Frontal cortex (tissue), 3 donors: ENCODE measurements at regions not wholly inside any gene's neighbourhood (a gene's known extent, or its start where the extent isn't known, plus 50 kb on each side); places are given as distances from the start of the nearest gene placed in this dataset.

Experiments
- DNase-seq, 2 donors: peaks; one replicate each; pipeline ENCODE4 v3.0.0; 2012; ENCODE audit warnings: low spot score in 2 of 2
- FAIRE-seq: peaks from 2 replicates; lab custom pipeline; 2012; peaks lifted over from hg19 to GRCh38; lab: Jason Lieb, UNC
- donor health status: control.
- donor health status: control.
- donor health status: control.

- DNase-seq (peak in 1 of 2 donors; percentile 34), FAIRE-seq (no peak)
These were observed 154.3 kb downstream of the MRPL14 start for GRCh38 chr6:43972913-43973300.

GRCh38 chr6:43972179-43972912, 154.9 kb downstream of the MRPL14 start:
- FAIRE-seq (no peak), DNase-seq (no peak)

DNA sequence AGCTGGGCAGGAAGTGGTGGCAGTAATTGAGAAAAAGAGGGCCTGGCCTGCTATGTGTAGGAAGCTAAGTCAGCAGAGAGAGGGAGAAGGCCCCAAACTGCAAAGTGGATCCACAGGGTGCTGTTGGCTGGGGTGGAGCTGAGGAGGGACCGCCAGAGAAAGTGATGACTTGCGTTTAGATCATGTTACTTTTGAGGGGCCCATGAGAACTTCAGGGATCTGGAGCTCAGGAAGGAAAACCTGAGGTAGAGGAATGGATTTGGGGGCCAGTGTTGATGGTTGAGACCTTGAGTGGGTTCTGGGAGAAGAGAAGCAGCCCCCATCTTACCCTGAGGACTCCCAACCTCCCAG, 155.5 kb downstream of the MRPL14 start:
- FAIRE-seq: no peak
- no peak for DNase-seq

GRCh38 chr6:43970913-43971775, 156.1 kb downstream of the MRPL14 start:
- no peak for DNase-seq
- FAIRE-seq: no peak

GRCh38 chr6:43970068-43970912, 157.0 kb downstream of the MRPL14 start:
- no peak for FAIRE-seq

DNA sequence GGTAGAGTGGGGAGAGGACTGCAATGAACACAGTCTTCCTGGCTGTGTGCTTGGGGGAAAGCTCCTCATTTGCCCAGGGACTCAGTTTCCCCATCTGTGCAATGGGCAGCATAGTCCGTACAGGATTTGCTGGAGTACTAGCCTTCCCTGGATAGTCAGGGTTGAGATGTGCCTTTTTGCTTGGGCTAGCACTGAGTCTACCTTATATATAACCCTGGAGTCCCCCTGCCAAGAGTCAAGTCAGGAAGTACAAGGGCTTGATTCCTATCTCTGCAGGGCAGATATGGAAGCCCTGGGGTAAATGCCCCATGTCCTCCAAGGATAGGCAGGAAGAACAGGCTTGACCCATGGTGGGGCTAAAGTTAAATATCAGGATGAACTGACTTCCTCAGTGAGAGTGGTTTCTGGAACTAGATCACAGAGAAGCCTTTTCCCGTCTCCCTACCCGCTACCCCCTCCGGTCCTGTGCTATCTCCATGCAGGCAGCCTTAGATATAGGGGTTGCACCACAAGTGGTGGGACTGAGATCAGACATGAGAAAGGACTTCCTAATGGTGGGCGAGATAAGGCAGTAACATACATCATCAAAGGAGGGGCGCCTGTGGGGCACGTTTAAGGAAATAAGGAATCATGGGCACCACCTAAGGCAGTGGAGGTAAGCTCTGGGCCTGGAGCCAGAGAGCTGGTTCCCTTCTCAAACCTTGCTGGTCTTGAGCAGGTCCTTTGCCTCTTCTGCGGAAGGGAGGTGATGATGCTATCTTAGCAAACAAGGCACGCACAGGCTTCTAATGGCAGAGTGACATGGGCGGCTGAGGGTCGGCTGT, 157.9 kb downstream of the MRPL14 start:
- FAIRE-seq (no peak), DNase-seq (no peak)

More at GRCh38 chr6:43970068-43970912, 157.0 kb downstream of the MRPL14 start:
- DNase-seq: no peak

DNA sequence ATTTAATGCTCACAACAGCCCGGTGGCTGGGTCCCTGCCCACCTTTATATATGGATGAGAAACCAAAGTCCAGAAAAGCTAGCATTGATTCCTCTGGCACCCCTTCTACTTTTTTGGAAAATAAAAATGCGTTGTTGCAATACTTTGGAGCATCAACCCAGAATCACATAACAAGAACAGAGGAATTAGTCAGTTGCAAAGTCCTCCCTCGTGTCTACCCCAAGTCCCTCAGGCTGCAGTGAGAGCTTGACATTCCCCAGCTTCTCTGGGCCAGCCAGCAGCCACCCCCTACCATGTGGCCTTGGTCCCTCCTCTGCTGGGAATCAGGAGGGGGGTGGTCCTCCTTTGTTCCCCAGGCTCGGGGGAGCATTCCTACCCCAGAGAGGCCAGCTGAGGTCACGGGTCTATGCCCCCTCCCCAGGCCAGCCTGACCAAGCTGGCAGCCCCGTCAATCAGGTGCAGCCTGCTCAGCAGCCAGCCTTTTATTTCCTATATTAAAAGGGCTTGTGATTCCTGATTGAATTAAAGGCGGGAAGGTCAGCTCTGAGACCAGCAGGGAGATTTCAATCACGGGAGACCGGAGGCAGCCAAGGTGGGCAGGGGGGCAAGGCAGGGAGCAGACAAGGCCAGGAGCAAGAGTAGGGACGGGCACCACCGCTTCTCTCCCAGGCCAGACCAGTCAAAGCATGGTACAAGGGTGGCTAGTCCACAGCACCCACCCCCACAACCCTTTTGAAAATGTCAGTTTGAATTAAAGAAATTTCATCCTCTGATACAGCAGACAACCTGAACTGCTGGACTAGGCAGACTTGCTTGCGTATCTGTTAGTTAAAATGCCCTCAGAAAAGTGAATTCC, 158.9 kb downstream of the MRPL14 start:
- FAIRE-seq: no peak
- DNase-seq: no peak

- FAIRE-seq (no peak), DNase-seq (no peak)
These were observed 159.5 kb downstream of the MRPL14 start for GRCh38 chr6:43967719-43968091.

DNA sequence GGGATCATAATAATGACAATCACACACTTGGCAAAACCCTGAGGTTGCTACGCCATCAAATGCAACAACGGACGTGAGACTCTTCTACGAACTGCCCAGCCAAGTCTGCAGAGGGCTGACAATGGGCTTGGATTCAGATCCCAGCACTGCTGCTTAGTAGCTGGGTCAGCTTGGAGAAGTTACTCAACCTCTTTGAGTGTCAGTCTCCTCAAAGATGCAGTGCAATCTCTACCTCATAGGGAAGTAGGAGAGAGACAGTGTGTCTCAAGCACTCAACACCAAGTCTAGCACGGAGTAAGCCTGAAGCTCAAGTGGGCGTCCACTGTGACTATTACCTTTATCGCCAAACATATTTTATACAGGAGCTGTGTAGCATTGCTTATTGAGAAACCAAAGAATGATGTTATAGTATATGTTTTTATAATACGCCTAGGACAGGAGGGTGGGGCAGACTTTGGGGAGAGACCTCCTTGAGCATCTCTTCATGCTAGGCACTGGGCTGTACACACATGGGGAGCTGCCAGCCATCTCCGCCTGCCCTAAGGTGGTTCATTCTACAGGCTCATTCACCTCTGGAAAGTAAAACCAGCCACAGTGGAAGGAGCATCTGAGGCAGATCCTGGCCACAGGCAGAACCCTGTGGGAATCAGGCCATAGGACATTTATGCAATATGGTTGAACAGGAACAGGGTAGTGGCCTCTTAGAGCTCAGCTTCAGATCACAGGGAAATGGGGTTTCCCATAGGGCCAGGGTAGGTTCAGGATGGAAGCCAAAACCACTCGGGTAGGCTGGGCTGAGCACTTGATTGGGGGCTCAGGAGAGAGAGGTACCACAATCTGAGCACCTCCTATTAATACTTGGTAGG, 160.2 kb downstream of the MRPL14 start:
- FAIRE-seq (no peak), DNase-seq (no peak)

DNA sequence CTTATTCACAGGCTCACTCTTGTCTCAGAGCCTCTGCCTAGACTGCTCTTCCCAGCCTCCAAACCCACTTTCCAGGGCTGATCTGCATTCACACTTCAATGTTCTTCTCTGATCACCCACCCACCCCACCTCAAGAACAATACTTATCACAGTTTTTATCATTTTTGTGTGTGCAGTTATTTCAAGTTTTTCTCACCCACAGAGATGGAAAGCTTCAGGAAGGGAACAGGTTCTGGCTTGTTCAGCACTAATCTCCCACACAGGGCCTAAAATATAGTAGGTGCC, 160.9 kb downstream of the MRPL14 start:
- no peak for FAIRE-seq
- DNase-seq: no peak

GRCh38 chr6:43965628-43966373, 161.5 kb downstream of the MRPL14 start:
- FAIRE-seq: no peak

DNA sequence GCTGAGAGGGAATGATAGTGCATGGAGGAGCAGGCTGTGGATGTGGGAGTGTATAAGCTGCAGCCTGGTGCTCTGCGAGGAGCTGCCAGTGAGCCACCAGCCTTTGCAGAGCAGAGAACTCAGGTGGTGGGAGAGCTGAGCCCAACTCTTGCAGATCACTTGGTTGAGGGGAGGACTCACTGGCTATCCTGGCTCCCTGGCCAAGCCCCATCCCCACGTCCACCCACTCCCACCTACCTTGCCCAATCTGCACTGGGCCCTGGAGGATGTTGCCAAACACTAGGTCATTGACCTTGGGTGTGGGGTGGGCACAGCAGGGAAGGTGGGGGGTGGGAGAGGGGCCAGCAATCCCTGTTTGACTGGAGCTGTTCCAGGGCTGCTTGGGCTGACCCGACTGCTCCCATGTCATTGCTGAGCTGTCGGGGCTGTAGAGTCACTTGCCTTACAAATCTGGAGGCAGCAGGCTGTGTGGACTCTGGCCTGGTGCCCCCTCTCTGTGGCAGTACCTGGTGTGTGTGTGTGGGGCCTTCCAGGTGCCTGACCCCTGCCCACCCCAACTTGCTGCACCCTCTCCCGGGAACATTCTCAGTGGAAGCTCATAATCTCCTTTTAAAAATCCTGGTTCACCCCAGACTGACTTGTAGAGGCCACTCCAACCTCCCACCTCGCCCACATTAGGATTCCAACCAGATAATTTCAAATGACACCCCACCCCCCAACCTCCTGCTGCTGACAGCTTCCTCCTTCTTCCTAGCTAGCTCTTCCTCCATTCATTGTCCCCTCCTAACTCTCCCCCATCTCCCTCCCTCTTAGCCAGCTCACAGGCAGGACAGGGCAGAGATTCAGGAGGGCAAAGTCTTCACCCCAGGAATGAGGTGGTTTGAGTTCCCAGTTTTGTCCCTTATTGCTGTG, 162.3 kb downstream of the MRPL14 start:
- FAIRE-seq (no peak), DNase-seq (no peak)

More at GRCh38 chr6:43965628-43966373, 161.5 kb downstream of the MRPL14 start:
- no peak for DNase-seq

DNA sequence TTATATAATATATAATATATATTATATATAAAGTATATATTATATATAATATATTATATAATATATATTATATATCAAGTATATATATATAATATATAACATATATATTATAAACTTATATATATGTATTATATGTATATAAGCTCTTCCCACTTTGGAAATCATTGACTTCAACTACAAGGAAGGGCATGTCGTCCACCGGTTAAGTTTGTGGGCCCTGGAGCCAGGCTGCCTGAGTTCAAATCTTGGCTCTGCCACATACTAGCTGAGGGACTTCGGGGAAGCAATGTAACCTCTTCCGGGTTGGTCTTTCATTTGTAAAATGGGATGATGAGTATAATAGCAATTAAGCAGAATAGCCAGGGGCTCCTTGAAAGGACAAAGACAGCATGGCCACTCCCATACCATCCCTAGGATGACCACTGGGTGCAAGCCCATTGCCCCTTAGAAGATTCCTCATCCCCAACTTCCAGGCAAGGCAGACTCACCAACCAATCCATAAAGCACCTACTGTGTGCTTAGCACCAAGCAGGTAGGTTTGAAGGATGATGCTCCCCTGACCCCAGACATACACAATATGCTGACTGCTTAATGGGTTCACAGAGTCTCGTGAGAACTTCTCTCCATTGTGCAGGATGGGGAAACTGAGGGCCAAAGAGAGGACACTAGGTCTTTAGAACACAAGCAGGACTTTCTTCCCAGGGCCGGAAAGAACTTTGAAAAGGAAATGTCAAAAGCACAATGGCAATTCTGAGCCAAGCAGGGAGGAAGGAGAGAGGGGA, 163.2 kb downstream of the MRPL14 start:
- DNase-seq (no peak), FAIRE-seq (no peak)

DNA sequence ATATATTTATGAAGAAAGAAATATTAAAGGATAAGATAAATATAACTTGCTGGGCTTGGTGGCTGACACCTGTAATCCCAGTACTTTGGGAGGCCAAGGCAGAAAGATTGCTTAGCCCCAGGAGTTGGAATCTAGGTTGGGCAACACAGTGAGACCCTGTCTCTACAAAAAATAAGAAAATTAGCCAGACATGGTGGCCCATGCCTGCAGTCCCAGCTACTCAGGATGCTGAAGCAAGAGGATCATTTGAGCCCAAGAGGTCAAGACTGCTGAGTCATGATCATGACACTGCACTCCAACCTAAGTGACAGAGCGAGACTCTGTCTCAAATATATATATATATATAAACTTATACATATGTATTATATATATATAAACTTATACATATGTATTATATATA, 164.0 kb downstream of the MRPL14 start:
- FAIRE-seq (no peak), DNase-seq (no peak)

DNA sequence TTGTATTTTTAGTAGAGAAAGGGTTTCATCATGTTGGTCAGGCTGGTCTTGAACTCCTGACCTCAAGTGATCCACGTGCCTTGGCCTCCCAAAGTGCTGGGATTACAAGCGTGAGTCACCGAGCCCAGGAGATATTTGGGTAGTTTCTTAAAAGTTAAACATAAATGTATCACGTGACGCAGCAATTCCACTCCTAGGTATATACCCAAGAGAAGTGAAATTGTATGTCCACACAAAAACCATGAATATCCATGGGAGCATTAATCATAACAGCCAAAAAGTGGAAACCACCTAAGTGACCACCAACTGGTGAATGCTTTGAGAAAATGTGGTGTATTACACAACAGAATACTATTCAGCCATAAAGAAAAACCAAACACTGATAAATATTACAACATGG, 164.8 kb downstream of the MRPL14 start:
- DNase-seq (no peak), FAIRE-seq (no peak)

- DNase-seq (no peak), FAIRE-seq (no peak)
These were observed 170.0 kb downstream of the MRPL14 start for GRCh38 chr6:43957273-43957672.
